NCI-H146 treated with DMSO at 0.1 percent for 48 hours (cell line): ENCODE measurements at regions not wholly inside any gene's neighbourhood (a gene's known extent, or its start where the extent isn't known, plus 50 kb on each side); places are given as distances from the start of the nearest gene placed in this dataset.

Experiments used
- DNase-seq: peaks from one replicate; lab custom pipeline; 2025; ENCODE audit not compliant: unreplicated experiment; lab: John Stamatoyannopoulos, UW

DNA sequence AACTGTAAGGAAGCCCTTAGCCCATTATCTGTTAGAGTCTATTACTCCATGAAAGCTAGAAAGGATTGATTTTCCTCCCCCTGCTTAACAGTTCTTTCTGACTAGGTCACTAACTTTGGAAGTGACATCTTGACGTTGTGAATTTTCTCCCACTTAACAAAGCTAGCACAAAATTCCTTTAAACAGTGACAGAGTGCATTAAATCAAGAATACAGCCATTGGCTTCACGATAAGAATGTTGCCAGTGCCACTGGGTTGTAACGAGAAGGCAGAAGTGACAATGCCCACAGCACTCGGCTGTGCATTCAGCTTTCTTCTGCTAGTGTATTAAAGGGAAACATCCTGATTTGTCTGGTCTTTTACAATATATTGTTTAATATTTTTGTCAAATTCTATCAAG is 182.7 kb upstream of the DTNBP1 start:
- DNase-seq, result no peak

DNA sequence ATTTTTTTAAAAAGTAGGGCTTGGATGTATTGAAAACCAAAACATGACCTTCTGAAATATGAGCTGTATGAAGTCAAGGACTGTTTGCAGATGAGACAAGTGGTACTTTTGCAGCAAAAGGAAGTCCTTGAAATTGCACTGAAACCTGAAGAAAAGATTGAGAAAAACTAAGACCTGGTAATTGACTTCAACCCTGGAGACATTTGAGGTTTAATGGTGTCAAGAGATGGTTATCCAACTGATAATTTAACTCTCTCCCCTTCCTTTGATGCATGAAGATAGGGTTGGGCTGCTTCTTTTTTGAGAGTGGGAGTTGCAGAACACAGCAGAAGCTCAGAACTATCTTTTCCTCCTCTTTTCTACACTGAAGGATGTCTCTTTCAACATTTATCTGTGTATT is 180.9 kb upstream of the DTNBP1 start:
- DNase-seq, result no peak

DNA sequence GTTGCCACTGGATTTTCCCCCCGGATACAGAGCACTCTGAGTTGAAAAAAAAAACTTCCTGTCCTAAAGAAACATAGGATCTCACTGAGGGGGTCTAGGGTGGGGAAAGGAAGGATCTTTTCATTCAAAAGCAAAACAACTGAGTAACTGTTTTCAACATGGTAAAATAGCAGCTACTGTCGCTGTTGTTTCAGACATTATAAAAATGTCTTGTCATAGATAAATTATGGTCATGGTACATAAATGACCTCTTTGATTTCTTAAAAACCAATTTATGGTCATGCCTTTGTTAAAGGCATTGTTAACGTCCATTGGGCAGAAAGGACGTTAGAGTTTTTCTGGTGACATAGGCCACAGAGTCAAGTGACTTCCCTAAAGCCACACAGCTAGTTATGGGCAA is 180.4 kb upstream of the DTNBP1 start:
- DNase-seq, result no peak

DNA sequence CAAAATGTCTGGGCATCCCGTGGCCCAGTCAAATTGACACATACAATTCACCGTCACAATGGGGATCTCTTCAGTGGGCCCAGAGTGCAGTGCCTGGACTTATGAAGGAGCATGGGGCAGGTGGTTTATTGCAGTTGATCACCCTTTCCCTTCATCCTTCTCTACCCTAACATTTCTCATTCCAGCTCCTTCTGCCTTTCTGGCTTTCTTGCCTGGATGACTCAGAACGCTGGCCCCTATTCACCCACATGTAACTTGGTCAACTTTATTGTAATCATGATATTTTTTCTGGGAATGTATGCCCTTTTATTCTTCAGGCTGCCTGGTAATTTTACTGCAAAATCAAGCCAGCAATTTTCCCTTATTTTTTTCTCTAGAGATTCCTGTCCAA is 179.9 kb upstream of the DTNBP1 start:
- DNase-seq, result no peak

DNA sequence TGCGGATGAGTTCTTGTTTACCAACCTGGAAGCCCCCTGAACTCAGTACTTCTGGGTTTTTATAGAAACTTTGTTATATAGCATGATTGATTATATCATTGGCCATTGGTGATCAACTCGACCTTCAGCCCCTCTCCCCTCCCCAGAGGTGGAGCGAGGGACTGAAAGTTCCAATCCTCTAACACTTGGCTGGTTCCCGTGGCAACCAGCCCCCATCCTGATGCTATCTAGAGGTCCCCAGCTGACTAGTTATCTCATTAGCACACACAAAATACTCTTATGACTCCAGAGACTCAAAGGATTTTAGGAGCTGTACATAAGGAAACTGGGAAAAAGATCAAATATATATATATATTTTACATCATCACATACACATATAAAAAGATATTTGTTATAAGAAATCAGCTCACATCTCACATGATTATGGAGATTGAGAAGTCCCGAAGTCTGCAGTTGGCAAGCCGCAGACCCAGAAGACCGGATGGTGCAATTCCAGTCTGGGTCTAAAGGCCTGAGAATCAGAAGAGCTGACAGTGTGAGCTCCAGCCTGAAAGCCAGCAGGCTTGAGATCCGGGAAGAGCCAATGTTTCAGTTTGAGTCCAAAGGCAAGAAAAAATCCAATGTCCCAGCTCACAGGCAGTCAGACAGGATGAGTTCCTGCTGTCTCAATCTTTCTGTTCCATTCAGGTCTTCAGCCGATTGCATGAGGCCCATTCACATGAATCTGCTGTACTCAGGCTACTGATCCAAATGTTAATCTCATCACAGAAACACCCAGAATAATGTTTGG is 179.3 kb upstream of the DTNBP1 start:
- DNase-seq, result no peak

DNA sequence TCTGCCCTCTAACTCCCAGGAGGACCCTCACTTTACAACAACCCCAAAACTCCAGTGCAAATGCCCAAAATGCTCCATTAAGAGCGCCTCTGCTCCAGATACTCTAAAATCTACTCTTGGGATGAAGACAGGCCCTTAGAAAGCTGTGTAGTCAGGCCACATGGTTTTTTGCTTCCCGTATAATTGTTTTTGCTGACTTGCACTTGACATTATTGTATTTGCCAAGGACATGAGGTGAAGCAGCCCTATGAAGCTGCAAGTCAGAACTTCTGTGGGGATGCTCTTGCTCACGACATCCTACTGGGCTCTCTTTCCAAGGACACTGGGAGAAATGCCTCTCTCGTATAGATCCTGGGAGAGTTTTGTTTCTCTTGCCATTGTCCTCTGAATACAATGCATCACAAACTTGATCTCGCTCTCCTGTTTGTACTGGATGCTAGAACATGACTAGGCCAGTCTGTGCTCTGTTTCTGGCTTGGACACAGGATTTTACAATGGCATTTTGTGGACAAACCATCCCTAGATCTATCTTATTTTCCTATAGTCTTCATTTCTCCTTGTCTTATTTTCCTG is 177.2 kb upstream of the DTNBP1 start:
- DNase-seq, result no peak

DNA sequence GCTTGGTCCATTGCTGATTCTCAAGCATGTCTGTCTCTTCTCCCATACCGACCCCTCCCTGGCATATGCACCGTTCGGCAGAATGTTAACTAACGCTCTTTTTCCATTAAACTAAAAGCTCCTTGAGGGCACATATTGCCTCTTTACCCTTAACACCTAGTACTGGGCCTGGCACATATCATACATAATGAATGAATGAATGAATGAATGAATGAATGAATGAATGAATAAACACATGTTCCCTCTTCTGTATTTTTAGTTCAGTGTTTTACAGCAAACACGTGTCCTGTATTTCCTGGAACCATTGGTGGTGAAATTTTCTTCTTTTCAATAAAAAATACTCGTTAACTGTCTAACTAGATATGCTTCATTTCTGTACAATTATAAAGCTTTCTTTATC is 174.4 kb upstream of the DTNBP1 start:
- no peak for DNase-seq

DNA sequence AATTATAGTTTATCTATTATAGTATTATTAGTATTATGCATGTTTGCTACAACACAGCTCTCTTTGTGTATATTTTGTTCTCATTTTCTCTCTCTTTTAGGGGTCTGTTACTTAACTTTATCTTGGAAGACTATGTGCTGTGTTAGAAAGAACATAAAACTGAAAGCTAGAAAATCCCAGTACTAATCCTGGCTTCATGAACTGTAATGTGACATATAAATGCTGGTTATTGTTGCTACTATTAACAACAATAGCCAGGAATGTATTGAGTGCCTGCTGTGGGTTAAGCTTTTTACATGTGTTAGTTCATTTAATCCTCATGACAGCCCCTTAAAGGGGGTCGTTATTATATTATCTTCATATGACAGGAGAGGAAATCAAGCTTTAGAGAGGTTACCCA is 170.0 kb upstream of the DTNBP1 start:
- DNase-seq, result no peak

DNA sequence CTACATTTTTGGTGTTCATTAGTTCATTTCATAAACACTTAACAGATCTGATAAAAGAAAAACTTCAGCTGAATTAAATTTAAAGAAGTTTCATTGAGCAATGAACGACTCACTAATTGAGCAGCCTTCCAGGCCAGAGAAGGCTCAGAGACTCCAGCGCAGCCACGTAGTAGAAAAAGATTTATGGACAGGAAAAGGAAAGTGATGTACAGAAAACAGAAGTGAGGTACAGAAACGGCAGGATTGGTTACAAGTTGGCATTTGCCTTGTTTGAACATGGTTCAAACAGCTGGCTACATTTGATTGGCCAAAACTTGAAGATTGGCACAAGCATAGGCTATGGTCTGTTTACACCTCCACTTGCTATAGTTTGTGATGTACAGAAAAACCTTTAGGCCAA is 166.3 kb upstream of the DTNBP1 start:
- no peak for DNase-seq

DNA sequence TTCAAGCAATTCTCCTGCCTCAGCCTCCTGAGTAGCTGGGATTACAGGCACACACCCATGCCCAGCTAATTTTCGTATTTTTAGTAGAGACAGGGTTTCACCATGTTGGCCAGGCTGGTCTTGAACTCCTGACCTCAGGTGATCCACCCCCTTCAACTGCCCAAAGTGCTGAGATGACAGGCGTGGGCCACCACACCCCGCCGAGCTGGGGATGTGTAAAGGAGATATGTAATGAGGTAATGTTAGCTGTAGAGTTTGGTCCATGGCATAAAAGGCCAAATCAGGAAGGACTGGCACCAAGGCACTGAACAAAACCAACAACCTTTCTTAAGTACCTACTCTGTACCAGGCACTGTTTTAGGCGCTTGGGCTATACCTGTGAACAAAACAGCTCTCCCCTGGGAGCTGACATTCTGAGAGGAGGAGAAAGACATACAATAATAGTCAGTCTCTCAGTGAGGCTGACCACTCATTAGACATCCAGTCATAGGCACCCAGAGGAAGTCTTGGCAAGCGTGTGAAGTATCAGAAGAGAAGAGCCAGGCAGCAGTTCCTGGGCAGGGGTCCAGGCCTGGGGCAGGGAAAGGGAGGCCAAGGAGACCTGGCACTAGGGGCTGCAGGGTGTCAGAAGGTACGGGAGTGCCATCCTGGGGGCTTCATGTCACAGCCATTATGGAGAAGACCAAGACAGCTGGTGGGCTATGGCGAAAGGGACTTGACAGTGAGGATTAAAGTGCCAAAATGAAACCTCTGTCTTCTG is 164.8 kb upstream of the DTNBP1 start:
- no peak for DNase-seq

DNA sequence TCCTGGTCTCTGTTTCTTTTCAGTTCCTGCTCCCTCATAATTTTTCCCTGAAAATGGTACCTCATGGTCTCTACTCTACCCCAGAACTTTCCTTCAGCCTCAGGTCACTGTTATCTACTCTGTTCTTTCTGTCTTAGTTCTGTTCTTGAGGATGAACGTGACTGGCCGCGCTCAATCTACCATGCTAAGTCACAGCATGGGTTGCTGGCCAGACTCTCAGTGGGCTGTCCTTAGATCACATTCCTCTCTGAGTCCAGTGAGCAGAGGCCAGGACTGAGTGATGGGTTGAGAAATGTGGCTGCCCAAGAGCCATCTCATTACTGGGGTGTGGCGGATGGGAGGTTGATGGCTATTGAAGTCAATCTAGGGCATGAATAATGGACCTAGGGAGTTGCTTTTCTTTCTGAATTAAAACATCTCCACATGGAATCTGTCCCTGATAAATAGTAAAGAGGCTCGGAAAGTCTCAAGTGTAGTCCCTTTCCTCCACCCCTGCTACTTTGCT is 164.0 kb upstream of the DTNBP1 start:
- DNase-seq, result no peak

DNA sequence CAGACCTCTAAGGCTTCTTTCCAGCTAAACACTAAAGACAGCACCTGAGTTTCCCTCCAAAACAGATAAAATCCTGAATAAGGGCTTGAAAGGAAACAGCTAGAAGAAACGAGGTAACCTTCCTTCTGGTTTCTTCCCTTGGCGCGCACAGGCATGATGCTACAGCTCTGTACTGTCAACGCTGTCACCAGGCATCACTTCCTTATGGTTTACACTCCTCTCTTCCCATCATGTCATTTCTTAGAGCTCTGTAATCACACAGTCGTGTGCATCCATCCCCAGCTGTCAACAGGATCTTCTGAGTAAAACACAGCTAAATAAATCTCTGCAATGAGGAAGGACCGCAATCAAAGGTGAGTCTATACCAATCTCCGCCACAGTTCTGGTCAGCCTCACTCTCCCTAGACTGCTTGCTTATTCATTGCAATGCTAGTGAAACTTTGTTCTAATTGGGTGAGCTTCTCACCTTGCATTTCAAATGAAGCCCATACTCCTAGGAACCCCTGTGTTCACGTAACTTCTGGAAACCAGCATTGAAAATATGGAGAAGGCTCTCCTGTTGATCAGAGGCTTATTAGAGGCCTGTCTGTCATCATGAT is 162.6 kb upstream of the DTNBP1 start:
- no peak for DNase-seq

DNA sequence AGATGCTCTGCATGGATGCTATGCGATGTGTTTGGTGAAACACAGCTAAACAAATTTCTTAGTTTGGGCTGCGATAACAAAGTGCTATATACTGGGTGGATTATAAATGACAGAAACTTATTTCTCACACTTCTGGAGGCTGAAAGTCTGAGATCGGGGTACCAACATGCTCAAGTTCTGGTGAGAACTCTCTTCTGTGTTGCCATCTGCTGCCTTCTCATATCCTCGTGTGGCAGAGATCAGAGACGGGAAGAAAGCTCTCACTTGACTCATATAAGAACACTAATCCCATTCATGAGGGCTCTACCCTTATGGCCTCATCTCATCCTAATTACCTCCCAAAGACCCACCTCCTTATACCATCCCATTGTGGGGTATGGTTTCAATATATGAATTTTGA is 162.0 kb upstream of the DTNBP1 start:
- no peak for DNase-seq

DNA sequence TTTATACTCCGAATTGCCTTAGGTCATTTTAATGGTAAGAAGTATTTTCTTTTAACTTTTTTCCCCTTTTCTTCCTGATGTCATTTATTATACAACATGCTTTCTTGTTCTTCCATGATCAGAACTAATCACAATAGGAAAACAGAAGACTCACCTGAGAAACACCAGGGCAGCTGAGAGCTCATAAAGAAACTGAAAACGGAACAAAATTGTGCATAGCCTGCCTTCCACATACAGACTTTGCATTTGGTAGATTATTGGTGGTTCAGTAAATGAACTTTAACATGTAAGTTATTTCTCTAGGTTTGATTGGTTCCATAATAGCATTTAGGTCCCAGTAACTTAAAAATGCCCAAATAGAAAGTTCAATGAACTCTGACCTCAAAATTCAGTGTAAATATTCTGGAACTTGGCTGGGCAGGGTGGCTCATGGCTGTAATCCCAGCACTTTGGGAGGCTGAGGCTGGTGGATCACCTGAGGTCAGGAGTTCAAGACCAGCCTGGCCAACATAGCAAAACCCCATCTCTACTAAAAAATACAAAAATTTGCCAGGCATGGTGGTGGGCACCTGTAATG is 161.1 kb upstream of the DTNBP1 start:
- no peak for DNase-seq

DNA sequence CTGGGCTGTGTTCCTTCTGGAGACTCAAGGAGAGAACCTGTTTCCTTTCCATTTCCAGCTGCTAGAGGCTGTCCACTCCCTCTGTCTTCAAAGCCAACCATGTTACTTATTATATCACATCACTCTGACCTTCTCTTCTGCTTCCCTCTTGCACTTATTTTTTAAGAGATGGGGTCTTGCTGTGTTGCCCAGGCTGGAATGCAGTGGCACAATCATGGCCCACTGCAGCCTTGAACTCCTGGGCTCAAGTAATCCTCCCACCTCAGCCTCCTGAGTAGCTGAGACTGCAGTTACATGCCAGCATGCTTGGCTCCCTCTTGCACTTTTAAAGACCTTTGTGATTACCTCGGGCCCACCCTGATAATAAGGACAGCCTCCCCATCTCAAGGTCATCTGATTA is 160.0 kb upstream of the DTNBP1 start:
- DNase-seq, result no peak

DNA sequence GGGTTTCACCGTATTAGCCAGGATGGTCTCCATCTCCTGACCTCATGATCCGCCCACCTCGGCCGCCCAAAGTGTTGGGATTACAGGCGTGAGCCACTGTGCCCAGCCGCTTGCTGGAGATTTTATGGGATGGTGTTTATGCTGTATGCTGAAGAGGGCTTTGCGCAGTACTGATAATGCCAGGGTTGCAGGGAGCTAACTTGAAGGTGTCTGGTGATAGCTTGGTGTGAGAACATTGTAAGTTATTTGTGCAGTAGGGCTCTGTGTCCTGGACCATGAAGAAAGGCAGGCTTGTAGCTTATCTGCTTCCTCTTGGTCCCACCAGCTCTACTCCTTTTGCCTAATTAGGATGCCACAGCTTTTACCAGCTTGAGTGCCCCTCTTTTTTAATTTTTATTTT is 157.0 kb upstream of the DTNBP1 start:
- DNase-seq, result no peak

DNA sequence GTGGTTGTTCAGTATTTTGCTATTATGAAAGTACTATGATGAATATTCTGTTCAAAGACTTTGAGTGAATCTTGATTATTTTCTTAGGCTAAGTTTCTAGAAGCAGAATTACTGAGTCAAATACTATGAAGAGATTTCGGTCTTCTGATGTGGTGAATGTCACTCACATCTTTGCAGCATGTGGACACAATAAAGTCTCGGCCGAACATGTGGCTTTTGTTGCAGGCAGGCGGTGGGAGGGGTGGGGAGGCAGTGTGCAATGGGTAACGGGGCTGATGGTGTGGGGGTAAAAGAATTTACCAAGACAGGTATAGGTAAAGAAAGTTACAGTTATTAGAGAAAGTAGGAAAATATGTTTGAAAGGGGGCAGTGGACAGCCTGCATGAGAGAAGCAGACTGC is 156.4 kb upstream of the DTNBP1 start:
- no peak for DNase-seq

DNA sequence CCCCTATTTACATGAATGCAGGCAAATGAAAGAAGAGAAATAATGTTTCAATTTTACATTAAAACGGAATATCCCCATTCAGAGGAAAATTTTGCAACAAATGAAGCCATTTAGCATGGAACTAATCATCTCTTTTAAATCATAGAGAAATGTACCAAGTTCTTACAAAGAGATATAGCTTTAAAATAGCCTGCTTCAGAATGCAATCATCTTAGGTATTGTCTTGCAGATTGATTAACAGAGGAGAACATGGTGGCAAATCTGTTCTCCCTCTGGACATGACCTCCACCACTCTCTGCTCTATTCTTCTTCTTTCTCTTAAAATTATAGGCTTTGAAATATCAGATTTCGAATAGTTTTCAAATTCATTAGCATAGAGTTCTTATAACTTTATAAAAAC is 155.7 kb upstream of the DTNBP1 start:
- no peak for DNase-seq

DNA sequence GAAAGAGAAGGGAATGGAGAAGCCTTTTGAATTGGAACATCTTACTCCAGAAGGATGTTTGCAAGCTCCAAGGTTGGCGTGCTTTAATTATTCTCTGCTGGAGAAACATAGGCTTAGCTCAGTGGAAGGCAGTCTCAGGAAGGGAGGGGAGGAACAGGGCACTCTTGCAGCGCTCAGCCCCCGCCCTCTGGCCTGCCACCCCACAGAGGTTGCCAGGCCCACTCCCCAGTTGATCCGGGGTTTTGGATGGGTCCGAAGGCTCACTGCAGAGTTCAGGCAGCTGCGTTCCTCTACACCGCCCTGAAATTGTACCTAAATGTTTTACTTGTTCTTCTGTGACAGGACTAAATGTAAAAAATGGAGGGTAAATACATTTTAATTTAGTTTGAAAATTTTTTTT is 155.2 kb upstream of the DTNBP1 start:
- no peak for DNase-seq

DNA sequence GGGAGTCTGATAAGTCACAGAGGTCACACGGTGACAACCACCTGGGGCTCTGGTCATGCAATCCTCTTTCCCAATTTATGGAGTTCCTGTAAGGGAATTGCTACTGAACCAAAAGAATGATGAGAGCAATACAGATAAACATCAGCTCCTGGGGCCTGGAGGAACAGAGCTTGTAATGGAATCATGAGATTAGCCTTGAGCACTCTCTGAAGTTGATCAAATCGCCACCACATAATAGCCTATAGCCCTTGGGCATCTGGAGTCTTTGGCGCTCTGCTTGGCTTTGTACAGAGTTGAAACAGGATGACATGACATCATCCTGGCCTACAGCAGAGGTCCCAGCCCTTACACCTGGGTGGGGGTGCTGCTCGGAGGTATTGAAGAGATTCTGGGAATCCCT is 154.3 kb upstream of the DTNBP1 start:
- no peak for DNase-seq

DNA sequence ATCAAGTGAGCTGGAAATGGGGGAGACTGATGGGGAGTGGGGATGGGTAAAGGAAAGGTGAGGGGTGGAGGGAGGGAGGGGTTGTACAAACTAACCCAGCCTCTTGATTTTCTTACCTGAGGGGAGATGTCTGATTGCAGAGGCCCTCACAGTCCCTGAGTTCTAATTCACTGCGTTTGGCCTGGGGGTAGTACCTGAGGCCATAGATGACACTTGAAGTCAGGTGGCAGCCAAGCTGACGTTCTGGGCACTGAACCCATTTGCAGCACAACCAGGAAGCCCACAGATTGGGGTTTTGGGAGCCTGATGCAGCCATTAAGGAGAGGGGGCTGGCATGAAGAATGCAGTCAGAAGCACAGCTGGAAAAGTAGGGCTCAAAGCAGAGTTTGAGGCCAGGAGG is 153.8 kb upstream of the DTNBP1 start:
- no peak for DNase-seq
